ENCODE measurements at regions not wholly inside any gene's neighbourhood (a gene's known extent, or its start where the extent isn't known, plus 50 kb on each side); places are given as distances from the start of the nearest gene placed in this dataset.

DNA sequence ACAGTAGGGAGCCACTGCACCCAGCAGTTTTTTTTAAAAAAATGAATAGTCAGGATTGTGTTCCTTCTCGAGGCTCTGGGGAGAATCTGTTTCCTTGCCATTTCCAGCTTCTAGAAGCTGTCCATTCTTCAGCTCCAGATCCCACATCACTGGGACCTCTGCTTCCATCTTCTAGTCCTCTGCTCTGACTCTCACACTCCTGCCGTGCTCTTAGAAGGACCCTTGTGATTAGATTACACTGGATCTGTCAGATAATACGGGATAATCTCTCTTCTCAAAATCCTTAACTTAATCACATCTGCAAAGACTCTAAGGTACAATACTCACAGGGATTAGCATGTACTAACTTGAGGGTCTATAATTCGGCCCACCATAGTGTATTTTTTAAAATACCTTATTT is 158.9 kb upstream of the SP4 start:
- no peaks in the 10 kb centered on the region for H3K9me3 Mint-ChIP-seq
- H3K4me3 ChIP-seq (replicated peaks in 1 of 3; ENCODE audit: low read depth in 2 of 3, low read length in 3 of 3), result no peak overlapping the region
- TF ChIP-seq, protein P1, sequence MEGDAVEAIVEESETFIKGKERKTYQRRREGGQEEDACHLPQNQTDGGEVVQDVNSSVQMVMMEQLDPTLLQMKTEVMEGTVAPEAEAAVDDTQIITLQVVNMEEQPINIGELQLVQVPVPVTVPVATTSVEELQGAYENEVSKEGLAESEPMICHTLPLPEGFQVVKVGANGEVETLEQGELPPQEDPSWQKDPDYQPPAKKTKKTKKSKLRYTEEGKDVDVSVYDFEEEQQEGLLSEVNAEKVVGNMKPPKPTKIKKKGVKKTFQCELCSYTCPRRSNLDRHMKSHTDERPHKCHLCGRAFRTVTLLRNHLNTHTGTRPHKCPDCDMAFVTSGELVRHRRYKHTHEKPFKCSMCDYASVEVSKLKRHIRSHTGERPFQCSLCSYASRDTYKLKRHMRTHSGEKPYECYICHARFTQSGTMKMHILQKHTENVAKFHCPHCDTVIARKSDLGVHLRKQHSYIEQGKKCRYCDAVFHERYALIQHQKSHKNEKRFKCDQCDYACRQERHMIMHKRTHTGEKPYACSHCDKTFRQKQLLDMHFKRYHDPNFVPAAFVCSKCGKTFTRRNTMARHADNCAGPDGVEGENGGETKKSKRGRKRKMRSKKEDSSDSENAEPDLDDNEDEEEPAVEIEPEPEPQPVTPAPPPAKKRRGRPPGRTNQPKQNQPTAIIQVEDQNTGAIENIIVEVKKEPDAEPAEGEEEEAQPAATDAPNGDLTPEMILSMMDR (IDR thresholded peaks at IDR 0.05), result no peak
- no peak for DNase-seq
- H3K9me3 ChIP-seq (replicated peaks in 1 of 2; ENCODE audit: control insufficient read depth in 1 of 2, insufficient read depth in 1 of 2, low read length in 2 of 2), result no peaks in the 10 kb centered on the region
- no peak overlapping the region for H3K4me3 Mint-ChIP-seq
- H3K9ac ChIP-seq (ENCODE audit: insufficient read depth, low read length, poor library complexity, severe bottlenecking), result no peak overlapping the region
- intact Hi-C loops (cut with micrococcal nuclease), result no loop called here
- no peak overlapping the region for H3K27ac ChIP-seq (ENCODE audit: low read depth in 1 of 2, low read length in 2 of 2)
- H3K4me1 Mint-ChIP-seq, result no peaks in the 10 kb centered on the region
- no peaks in the 10 kb centered on the region for H3K27me3 ChIP-seq (ENCODE audit: control insufficient read depth in 2 of 2, insufficient read depth in 2 of 2, low read length in 2 of 2)
- H3K27ac Mint-ChIP-seq, result no peak overlapping the region
- no peaks in the 10 kb centered on the region for H4K20me1 ChIP-seq (ENCODE audit: insufficient read depth, low read length)
- H3K27me3 Mint-ChIP-seq (ENCODE audit: low read depth in 3 of 3), result peaks cover 0 to 1% (median 0%) of the 10 kb centered on the region in 3 donors
- no peaks in the 10 kb centered on the region for H3K36me3 Mint-ChIP-seq
- H3K4me1 ChIP-seq (ENCODE audit: control insufficient read depth in 1 of 2, insufficient read depth in 2 of 2, low read length in 2 of 2), result no peaks in the 10 kb centered on the region
- H3K36me3 ChIP-seq (replicated peaks in 1 of 2; ENCODE audit: control insufficient read depth in 1 of 2, insufficient read depth in 2 of 2, low read length in 2 of 2), result no peaks in the 10 kb centered on the region
- no peak overlapping the region for H2AFZ ChIP-seq (ENCODE audit: insufficient read depth, low read depth, low read length, poor library complexity, severe bottlenecking)
- H3K4me2 ChIP-seq (replicated peaks; ENCODE audit: extremely low read depth, low read length, poor library complexity, severe bottlenecking), result no peak overlapping the region
- WGBS (ENCODE audit: insufficient coverage), result 80% methylated on average over 1 of the region's 4 CpGs
- no peaks in the 10 kb centered on the region for H3K79me2 ChIP-seq (ENCODE audit: insufficient read depth, low read length)

DNA sequence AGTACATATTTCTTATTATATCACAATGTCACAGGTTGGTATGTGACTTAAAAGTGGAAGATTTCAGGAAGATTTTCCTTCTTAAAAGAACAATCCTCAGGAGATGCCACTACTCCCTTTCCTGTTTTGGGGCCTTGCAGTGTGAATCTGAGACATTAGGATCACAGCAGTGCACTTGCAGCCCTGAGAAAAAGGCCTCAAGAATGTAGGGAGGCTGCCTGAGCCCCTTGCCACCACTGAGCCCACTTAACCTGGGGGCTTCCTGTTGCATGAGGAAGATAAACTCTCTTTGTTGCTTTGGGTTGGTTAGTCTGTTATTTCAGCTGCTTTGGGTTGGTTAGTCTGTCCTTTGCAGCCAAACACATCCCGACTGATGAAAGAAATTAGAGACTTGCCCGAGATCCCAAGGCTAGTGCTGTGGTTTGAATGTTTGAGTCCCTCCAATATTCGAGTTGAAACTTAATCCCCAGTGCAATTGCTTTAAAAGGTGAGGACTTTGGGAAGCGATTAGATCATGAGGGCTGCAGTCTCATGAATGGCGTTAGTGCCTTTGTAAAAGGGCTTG is 151.3 kb upstream of the SP4 start:
- Histone ChIP-seq H2AFZ (ENCODE audit: insufficient read depth, low read depth, low read length, poor library complexity, severe bottlenecking) (no peak overlapping the region), H3K9me3 (replicated peaks in 1 of 2; ENCODE audit: control insufficient read depth in 1 of 2, insufficient read depth in 1 of 2, low read length in 2 of 2) (no peaks in the 10 kb centered on the region), H3K4me2 (replicated peaks; ENCODE audit: extremely low read depth, low read length, poor library complexity, severe bottlenecking) (no peak overlapping the region), H4K20me1 (ENCODE audit: insufficient read depth, low read length) (no peaks in the 10 kb centered on the region), H3K4me1 (ENCODE audit: control insufficient read depth in 1 of 2, insufficient read depth in 2 of 2, low read length in 2 of 2) (peaks cover 9% of the 10 kb centered on the region in 2 donors), H3K9ac (ENCODE audit: insufficient read depth, low read length, poor library complexity, severe bottlenecking) (no peak overlapping the region), H3K27ac (ENCODE audit: low read depth in 1 of 2, low read length in 2 of 2) (no peak overlapping the region), H3K27me3 (ENCODE audit: control insufficient read depth in 2 of 2, insufficient read depth in 2 of 2, low read length in 2 of 2) (no peaks in the 10 kb centered on the region), H3K79me2 (ENCODE audit: insufficient read depth, low read length) (no peaks in the 10 kb centered on the region), H3K4me3 (replicated peaks in 1 of 3; ENCODE audit: low read depth in 2 of 3, low read length in 3 of 3) (no peak overlapping the region), H3K36me3 (replicated peaks in 1 of 2; ENCODE audit: control insufficient read depth in 1 of 2, insufficient read depth in 2 of 2, low read length in 2 of 2) (no peaks in the 10 kb centered on the region)
- Mint-ChIP-seq H3K4me3 (no peak overlapping the region), H3K27ac (no peak overlapping the region), H3K36me3 (no peaks in the 10 kb centered on the region), H3K27me3 (ENCODE audit: low read depth in 3 of 3) (no peaks in the 10 kb centered on the region), H3K4me1 (peaks cover 8% of the 10 kb centered on the region), H3K9me3 (no peaks in the 10 kb centered on the region)
- intact Hi-C loops (cut with micrococcal nuclease), result no loop called here
- WGBS (ENCODE audit: insufficient coverage), result 80% methylated on average over 5 of the region's 5 CpGs
- TF ChIP-seq, protein P1 (IDR thresholded peaks at IDR 0.05), result no peak
- no peak for DNase-seq

Data from CD14-positive monocyte (primary cell).